ENCODE measurements at regions not wholly inside any gene's neighbourhood (a gene's known extent, or its start where the extent isn't known, plus 50 kb on each side); places are given as distances from the start of the nearest gene placed in this dataset.

- TF ChIP-seq, protein P1, sequence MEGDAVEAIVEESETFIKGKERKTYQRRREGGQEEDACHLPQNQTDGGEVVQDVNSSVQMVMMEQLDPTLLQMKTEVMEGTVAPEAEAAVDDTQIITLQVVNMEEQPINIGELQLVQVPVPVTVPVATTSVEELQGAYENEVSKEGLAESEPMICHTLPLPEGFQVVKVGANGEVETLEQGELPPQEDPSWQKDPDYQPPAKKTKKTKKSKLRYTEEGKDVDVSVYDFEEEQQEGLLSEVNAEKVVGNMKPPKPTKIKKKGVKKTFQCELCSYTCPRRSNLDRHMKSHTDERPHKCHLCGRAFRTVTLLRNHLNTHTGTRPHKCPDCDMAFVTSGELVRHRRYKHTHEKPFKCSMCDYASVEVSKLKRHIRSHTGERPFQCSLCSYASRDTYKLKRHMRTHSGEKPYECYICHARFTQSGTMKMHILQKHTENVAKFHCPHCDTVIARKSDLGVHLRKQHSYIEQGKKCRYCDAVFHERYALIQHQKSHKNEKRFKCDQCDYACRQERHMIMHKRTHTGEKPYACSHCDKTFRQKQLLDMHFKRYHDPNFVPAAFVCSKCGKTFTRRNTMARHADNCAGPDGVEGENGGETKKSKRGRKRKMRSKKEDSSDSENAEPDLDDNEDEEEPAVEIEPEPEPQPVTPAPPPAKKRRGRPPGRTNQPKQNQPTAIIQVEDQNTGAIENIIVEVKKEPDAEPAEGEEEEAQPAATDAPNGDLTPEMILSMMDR (IDR thresholded peaks at IDR 0.05): no peak
- Mint-ChIP-seq H3K9me3 (ENCODE audit: low read depth) (peaks cover 16% of the 10 kb centered on the region), H3K4me1 (ENCODE audit: low read depth) (no peaks in the 10 kb centered on the region), H3K4me3 (ENCODE audit: unreplicated experiment) (no peak overlapping the region), H3K27ac (ENCODE audit: unreplicated experiment) (no peak overlapping the region), H3K27me3 (ENCODE audit: low read depth) (no peaks in the 10 kb centered on the region), H3K36me3 (ENCODE audit: low read depth) (no peaks in the 10 kb centered on the region)
- DNase-seq (ENCODE audit: low spot score): no peak
Measured at GRCh38 chrX:147333821-147334220, 519.3 kb upstream of the CXorf51A start.

GRCh38 chrX:147322496-147322895 lies 508.0 kb upstream of the CXorf51A start:
- TF ChIP-seq, protein P1 (IDR thresholded peaks at IDR 0.05): no peak
- H3K36me3 Mint-ChIP-seq (ENCODE audit: low read depth): no peaks in the 10 kb centered on the region
- H3K4me3 Mint-ChIP-seq (ENCODE audit: unreplicated experiment): no peak overlapping the region
- no peaks in the 10 kb centered on the region for H3K4me1 Mint-ChIP-seq (ENCODE audit: low read depth)
- H3K27me3 Mint-ChIP-seq (ENCODE audit: low read depth): no peaks in the 10 kb centered on the region
- H3K27ac Mint-ChIP-seq (ENCODE audit: unreplicated experiment): no peak overlapping the region
- DNase-seq (ENCODE audit: low spot score): no peak
- peaks cover 10% of the 10 kb centered on the region for H3K9me3 Mint-ChIP-seq (ENCODE audit: low read depth)

- Mint-ChIP-seq H3K36me3 (ENCODE audit: low read depth) (no peaks in the 10 kb centered on the region), H3K27me3 (ENCODE audit: low read depth) (no peaks in the 10 kb centered on the region), H3K4me3 (ENCODE audit: unreplicated experiment) (no peak overlapping the region), H3K9me3 (ENCODE audit: low read depth) (peaks cover 20% of the 10 kb centered on the region), H3K4me1 (ENCODE audit: low read depth) (no peaks in the 10 kb centered on the region), H3K27ac (ENCODE audit: unreplicated experiment) (no peak overlapping the region)
- no peak for DNase-seq (ENCODE audit: low spot score)
- TF ChIP-seq, protein P1 (IDR thresholded peaks at IDR 0.05): no peak
Measured at GRCh38 chrX:147315483-147315882, 500.9 kb upstream of the CXorf51A start.

Data from chondrocyte (in vitro differentiated cells).